Activated CD8-positive, alpha-beta memory T cell treated with anti-CD3 and anti-CD28 coated beads, Interleukin-2, amount 50 U/mL, for 24 hours (primary cell): ENCODE measurements at regions not wholly inside any gene's neighbourhood (a gene's known extent, or its start where the extent isn't known, plus 50 kb on each side); places are given as distances from the start of the nearest gene placed in this dataset.

Experiments used
- DNase-seq: peaks from one replicate; pipeline ENCODE4 v3.0.0-alpha.2; 2020; ENCODE audit errors: extremely low read depth

- no peak for DNase-seq
Measured at GRCh38 chr4:81555489-81555888, 83.8 kb upstream of the RASGEF1B start.

DNA sequence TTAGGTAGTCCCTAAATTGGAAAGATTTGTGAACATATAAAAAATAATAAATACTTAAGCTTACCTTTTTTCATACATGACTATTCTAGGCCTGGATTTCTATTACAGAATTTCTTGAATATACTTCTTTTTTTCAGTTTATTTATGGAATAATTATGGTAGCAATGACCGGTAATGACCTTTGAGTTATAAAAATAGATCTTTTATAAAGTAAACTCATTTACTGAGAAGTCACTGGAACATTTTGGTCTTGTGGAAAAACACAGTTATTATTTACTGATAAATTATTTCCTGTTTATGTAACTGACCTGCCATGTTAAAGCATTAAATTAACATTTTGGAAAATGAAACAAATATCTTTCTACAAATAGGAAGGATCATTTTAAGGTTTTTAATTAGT, 80.4 kb upstream of the RASGEF1B start:
- DNase-seq, result no peak

GRCh38 chr4:81550388-81550859, 78.7 kb upstream of the RASGEF1B start:
- no peak for DNase-seq

DNA sequence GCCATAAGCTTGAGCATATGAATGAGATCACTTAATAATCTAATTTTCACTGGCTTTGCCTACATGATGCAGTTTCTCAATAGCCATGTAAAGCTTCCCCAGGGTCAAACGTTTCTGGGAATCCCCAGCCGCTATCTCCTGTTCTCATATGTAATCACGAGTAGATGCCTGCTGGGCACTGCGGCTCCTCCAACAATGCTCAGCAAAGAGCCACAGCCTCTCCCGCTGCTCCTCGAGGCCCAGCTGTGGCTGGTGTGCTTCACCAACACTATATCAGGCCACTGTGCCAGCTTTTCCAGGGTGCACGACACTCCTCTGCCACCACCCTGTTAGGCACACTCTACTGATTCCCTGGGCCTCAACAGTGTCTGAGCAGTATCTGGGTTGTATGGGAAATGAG, 78.3 kb upstream of the RASGEF1B start:
- DNase-seq, result no peak

DNA sequence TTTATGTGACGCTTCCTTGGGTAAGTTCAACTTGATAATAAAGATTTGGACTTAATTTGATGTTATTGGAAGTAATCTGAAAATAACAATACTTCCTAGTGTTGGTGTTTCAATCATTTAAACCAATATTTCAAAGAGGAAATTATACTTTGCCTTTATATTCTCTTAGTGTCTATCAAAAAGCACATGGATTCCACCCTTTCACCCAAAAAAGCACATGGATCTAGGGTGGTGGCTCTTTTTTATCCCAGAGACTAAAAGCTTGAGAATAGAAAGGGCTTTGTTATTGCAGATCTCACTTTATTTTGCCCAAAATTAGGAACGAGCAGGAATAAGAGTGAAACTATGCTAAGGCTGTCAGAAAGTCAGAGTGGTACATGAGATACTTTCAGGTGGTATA, 75.1 kb upstream of the RASGEF1B start:
- DNase-seq, result no peak

GRCh38 chr4:81541161-81541945, 69.6 kb upstream of the RASGEF1B start:
- no peak for DNase-seq

DNA sequence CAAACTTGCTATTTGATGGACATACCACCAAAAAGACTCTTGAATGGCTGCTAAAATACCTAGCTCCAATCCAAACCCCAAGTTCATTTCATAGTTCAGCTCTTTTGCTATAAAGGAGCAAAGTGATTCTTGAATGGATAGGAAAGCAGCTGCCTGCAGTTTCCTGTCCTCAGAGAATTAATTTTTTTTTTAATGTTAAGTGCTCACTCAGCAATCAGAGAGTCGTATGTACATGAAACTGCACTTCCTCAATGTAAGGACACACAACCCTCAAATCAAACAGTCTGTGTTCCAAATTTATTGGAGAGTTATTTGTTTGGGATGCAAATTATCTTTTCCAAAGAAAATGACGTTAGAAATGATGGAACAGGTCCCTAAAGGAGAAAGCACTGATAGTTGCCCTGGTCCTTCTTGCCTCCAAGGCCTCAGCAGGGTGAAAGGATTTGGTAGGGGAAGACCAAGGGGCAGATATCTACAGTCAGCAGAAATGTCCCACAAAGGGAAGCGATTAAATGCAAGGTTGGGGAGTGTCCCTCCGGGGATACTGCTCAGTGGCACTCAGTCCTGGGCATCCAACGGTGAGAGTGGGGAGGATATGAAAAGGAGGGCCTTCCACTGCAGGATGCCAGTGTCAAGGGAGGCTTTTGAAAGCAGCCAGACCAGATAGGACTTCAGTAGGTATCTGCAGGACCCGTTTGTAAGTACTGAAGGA, 67.2 kb upstream of the RASGEF1B start:
- no peak for DNase-seq

- no peak for DNase-seq
Measured at GRCh38 chr4:81531410-81531809, 59.7 kb upstream of the RASGEF1B start.

DNA sequence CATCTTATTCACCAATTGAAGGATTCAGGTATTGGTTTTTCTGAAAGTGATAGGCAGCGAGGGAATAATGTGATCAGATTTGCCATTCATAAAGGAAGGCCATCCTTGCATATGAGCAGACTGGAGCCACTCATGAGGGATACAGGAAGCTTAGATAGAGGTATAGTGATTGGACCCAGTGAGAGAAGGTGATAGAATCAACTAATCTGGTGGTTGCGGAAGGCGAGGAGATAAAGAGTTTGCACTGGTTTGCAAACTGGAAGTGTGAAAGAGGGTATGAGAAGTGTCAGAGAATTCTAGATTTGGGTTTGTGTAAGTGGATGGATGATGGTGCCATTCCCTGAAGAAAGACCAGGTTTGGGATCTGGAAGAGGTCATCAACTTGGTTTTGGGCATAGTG, 57.3 kb upstream of the RASGEF1B start:
- DNase-seq, result no peak

DNA sequence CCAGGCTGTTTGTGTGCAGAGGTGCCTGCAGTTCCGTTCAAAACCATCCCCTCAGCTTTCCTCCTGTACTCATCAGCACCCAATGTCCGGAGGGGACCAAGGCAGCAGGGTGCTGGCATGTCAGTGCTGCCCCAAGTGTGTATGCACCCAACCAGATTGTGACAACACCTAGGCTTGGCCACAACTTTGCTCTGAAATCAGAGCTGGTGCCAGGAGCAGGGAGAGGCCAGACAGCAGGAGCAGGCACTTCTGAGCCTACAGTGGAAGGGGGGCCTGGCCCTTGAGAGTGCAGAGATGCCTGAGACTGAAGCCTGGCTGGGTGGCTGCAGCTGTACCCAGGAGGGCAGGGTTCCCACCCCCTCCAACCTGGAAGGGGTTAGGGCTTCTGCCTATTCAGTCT, 56.5 kb upstream of the RASGEF1B start:
- DNase-seq, result no peak

DNA sequence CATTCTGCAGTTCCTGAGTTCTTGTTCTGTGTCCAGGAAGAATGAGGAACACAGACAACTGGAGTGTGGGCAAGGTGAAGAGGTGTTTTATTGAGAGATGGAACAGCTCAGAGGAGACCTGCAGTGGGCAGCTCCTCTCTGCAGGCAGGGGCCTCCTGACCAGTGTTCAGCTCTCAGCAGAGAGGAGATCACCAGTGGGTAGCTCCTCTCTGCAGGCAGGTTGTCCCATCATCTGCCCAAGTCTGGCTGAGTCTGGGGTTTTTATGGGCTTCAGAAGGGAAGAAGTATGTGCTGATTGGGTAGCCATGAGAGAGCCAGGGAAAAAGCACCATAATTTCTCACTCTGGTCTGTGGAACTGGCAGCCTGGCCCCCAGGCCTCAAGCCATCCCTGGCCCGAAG, 56.0 kb upstream of the RASGEF1B start:
- DNase-seq, result no peak

DNA sequence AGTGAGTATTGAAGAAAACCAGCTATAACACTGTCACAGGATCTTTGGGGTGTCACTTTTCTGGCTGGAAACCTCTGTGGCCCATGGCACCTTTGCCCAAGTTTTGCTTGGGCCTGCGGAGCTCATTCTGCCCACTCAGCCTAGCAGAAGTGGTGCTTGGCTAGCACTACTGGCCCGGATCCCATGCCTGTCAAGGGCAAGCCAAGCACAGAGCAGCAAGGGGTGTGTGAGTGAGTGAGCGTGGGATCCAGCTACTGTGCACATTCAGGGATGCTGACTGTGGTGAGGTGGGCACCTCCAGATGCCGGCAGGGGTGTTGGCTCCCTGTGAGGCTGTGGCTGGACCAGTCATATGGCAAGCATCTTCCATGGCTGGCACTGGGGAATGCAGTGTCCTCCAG, 55.4 kb upstream of the RASGEF1B start:
- DNase-seq, result no peak

DNA sequence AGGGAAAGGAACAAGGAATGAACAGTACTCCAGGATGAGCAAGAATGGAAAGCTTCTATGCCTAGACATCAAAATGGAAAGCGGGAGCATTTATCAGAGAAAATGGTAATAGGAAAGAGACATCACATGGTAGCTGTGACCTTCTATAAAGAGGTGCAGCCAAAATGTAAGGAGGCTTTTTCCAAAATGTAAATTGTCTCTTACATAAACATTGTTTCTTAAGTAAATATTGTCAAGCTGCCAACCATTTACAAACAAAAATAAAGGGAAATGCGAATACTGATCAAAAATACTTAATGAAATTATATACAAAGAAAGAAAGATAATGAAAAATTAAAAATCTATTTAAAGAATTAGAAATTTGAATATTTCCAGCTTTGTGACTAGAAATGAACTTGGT, 55.0 kb upstream of the RASGEF1B start:
- DNase-seq, result no peak

GRCh38 chr4:81523672-81524327, 52.1 kb upstream of the RASGEF1B start:
- DNase-seq, result no peak

DNA sequence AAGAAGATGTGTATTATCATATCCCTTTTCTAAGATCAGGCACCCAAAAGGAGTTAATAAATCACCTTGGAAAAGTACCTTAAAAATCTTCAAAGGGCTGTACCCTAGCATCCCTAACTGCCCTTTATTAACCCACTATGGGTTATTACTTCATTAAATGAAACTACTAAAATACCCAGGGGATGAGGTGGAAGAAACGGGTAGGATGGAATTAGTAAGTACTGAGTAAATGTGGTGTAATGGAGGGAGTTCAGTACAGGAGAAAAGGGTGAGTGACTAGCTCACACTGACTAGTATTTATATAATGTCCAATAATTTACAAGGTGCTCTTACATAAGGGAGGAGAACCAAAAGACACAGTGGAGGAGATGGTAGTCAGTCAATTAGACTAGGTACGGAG, 51.0 kb upstream of the RASGEF1B start:
- DNase-seq, result no peak

DNA sequence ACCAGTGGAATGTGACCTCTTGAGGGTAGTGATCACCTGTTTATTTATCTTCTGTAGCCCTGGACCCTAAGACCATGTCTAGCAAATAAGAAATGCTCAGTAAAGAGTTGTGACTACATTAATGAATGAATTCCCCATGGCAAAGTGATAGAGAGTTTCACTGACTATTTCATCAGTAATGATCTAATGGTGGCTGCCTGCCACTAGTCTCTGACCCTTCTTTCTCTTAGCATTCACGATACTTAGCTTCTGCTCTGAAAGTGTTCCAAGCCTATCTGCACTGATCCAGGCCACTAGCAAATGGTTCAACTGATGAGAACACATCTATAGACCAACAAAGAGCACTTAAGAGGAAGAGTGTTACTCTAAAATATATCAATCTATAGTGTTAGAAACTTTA, 50.0 kb upstream of the RASGEF1B start:
- no peak for DNase-seq
